ENCODE measurements at regions not wholly inside any gene's neighbourhood (a gene's known extent, or its start where the extent isn't known, plus 50 kb on each side); places are given as distances from the start of the nearest gene placed in this dataset.

GRCh38 chr10:16184906-16185305 is 251.9 kb upstream of the PTER start:
- H3K36me3 ChIP-seq (ENCODE audit: control insufficient read depth, insufficient read depth, low read length) = no peaks in the 10 kb centered on the region
- TF ChIP-seq CTCF (IDR thresholded peaks at IDR 0.05; ENCODE audit: insufficient read depth, low read depth, low read length) = no peak
- no peaks in the 10 kb centered on the region for H3K27me3 ChIP-seq (ENCODE audit: control insufficient read depth, insufficient read depth, low read length)
- ChIA-PET CTCF (no interaction called here), POLR2A (no interaction called here)
- no peak overlapping the region for H3K4me3 ChIP-seq (ENCODE audit: low read depth, low read length)
- DNase-seq (ENCODE audit: low read depth) = no peak

- Histone ChIP-seq H3K36me3 (ENCODE audit: control insufficient read depth, insufficient read depth, low read length) (no peaks in the 10 kb centered on the region), H3K27me3 (ENCODE audit: control insufficient read depth, insufficient read depth, low read length) (no peaks in the 10 kb centered on the region), H3K4me3 (ENCODE audit: low read depth, low read length) (no peak overlapping the region)
- DNase-seq (ENCODE audit: low read depth) = no peak
- POLR2A ChIA-PET = no interaction called here
- no peak for TF ChIP-seq CTCF (IDR thresholded peaks at IDR 0.05; ENCODE audit: insufficient read depth, low read depth, low read length)
- CTCF ChIA-PET = no interaction called here
Measured at GRCh38 chr10:16186564-16186963, 250.2 kb upstream of the PTER start.

- H3K4me3 ChIP-seq (ENCODE audit: low read depth, low read length) = no peak overlapping the region
- H3K36me3 ChIP-seq (ENCODE audit: control insufficient read depth, insufficient read depth, low read length) = no peaks in the 10 kb centered on the region
- CTCF ChIA-PET = no interaction called here
- no peak for TF ChIP-seq CTCF (IDR thresholded peaks at IDR 0.05; ENCODE audit: insufficient read depth, low read depth, low read length)
- H3K27me3 ChIP-seq (ENCODE audit: control insufficient read depth, insufficient read depth, low read length) = no peaks in the 10 kb centered on the region
- POLR2A ChIA-PET = no interaction called here
- DNase-seq (ENCODE audit: low read depth) = no peak
Measured at GRCh38 chr10:16187161-16187560, 249.6 kb upstream of the PTER start.

- ChIA-PET CTCF (no interaction called here), POLR2A (no interaction called here)
- DNase-seq (ENCODE audit: low read depth) = no peak
- no peaks in the 10 kb centered on the region for H3K27me3 ChIP-seq (ENCODE audit: control insufficient read depth, insufficient read depth, low read length)
- no peaks in the 10 kb centered on the region for H3K36me3 ChIP-seq (ENCODE audit: control insufficient read depth, insufficient read depth, low read length)
- H3K4me3 ChIP-seq (ENCODE audit: low read depth, low read length) = no peak overlapping the region
- no peak for TF ChIP-seq CTCF (IDR thresholded peaks at IDR 0.05; ENCODE audit: insufficient read depth, low read depth, low read length)
Measured at GRCh38 chr10:16192337-16192736, 244.5 kb upstream of the PTER start.

- DNase-seq (ENCODE audit: low read depth) = no peak
- ChIA-PET POLR2A (no interaction called here), CTCF (no interaction called here)
- Histone ChIP-seq H3K36me3 (ENCODE audit: control insufficient read depth, insufficient read depth, low read length) (no peaks in the 10 kb centered on the region), H3K27me3 (ENCODE audit: control insufficient read depth, insufficient read depth, low read length) (no peaks in the 10 kb centered on the region), H3K4me3 (ENCODE audit: low read depth, low read length) (no peak overlapping the region)
- TF ChIP-seq CTCF (IDR thresholded peaks at IDR 0.05; ENCODE audit: insufficient read depth, low read depth, low read length) = no peak
Measured at GRCh38 chr10:16193241-16193640, 243.6 kb upstream of the PTER start.
